DMS114 treated with DMSO at 0.1 percent for 48 hours (cell line): ENCODE measurements at regions not wholly inside any gene's neighbourhood (a gene's known extent, or its start where the extent isn't known, plus 50 kb on each side); places are given as distances from the start of the nearest gene placed in this dataset.

ENCODE experiments used
- DNase-seq: peaks from one replicate; lab custom pipeline; 2025; ENCODE audit not compliant: unreplicated experiment; lab: John Stamatoyannopoulos, UW

- no peak for DNase-seq
These were observed 171.8 kb upstream of the AHR start for GRCh38 chr7:17126413-17127268.

GRCh38 chr7:17129218-17129617 is 169.2 kb upstream of the AHR start:
- no peak for DNase-seq

GRCh38 chr7:17130281-17131059 is 168.0 kb upstream of the AHR start:
- no peak for DNase-seq

- DNase-seq: no peak
These were observed 167.4 kb upstream of the AHR start for GRCh38 chr7:17131060-17131345.

GRCh38 chr7:17131983-17132655 is 166.3 kb upstream of the AHR start:
- no peak for DNase-seq

GRCh38 chr7:17132726-17133125 is 165.7 kb upstream of the AHR start:
- DNase-seq: no peak

GRCh38 chr7:17133977-17134376 is 164.5 kb upstream of the AHR start:
- DNase-seq: no peak

- DNase-seq: no peak
These were observed 163.7 kb upstream of the AHR start for GRCh38 chr7:17134786-17135185.

GRCh38 chr7:17136126-17136525 is 162.3 kb upstream of the AHR start:
- DNase-seq: no peak

GRCh38 chr7:17139081-17139480 is 159.4 kb upstream of the AHR start:
- DNase-seq: no peak

- no peak for DNase-seq
These were observed 158.0 kb upstream of the AHR start for GRCh38 chr7:17140406-17140805.

- no peak for DNase-seq
These were observed 155.5 kb upstream of the AHR start for GRCh38 chr7:17142831-17143541.

GRCh38 chr7:17144322-17144721 is 154.1 kb upstream of the AHR start:
- no peak for DNase-seq

- no peak for DNase-seq
These were observed 151.8 kb upstream of the AHR start for GRCh38 chr7:17146621-17147020.

- no peak for DNase-seq
These were observed 151.0 kb upstream of the AHR start for GRCh38 chr7:17147409-17147808.

GRCh38 chr7:17150018-17150417 is 148.4 kb upstream of the AHR start:
- DNase-seq: no peak

GRCh38 chr7:17152721-17153120 is 145.7 kb upstream of the AHR start:
- DNase-seq: no peak

- DNase-seq: no peak
These were observed 144.9 kb upstream of the AHR start for GRCh38 chr7:17153536-17153935.

GRCh38 chr7:17155529-17155928 is 142.9 kb upstream of the AHR start:
- DNase-seq: no peak

GRCh38 chr7:17158261-17158660 is 140.2 kb upstream of the AHR start:
- DNase-seq: no peak

GRCh38 chr7:17159500-17160037 is 138.9 kb upstream of the AHR start:
- no peak for DNase-seq
